Tibial nerve (tissue), 4 donors: ENCODE measurements at regions not wholly inside any gene's neighbourhood (a gene's known extent, or its start where the extent isn't known, plus 50 kb on each side); places are given as distances from the start of the nearest gene placed in this dataset.

Source experiments
- DNase-seq, 2 donors: peaks; one replicate each; pipeline ENCODE4 v3.0.0-alpha.2; 2019; ENCODE audit warnings: low spot score in 2 of 2
- H3K27ac ChIP-seq, 4 donors: fragments of 200-600 bp; sonication (generic) in 3 of 4; one replicate each; pipeline ENCODE4 v1.5.1; 2017 to 2019; ENCODE audit warnings: mild to moderate bottlenecking in 1 of 4
- H3K27me3 ChIP-seq, 2 donors: fragments of 200-600 bp; sonication (generic) in 1 of 2; one replicate each; pipeline versions ENCODE4 v1.5.1 to v1.6.0; 2017 to 2019
- H3K36me3 ChIP-seq, 3 donors: fragments of 200-600 bp; sonication (generic); one replicate each; pipeline ENCODE4 v1.5.1; 2018 to 2019
- H3K4me1 ChIP-seq, 4 donors: fragments of 200-600 bp; sonication (generic) in 3 of 4; one replicate each; pipeline ENCODE4 v1.5.1; 2017 to 2019
- H3K4me3 ChIP-seq, 4 donors: fragments of 200-600 bp; sonication (generic) in 3 of 4; one replicate each; pipeline ENCODE4 v1.5.1; 2017 to 2019; ENCODE audit warnings: mild to moderate bottlenecking in 1 of 4, moderate library complexity in 1 of 4
- H3K9me3 ChIP-seq, 4 donors: fragments of 200-600 bp; sonication (generic) in 3 of 4; one replicate each; pipeline ENCODE4 v1.5.1; 2017 to 2019
- CTCF ChIP-seq, 5 experiments: fragments of 200-600 bp in 3 of 5; fragments of 450-650 bp in 2 of 5; sonication (generic) in 3 of 5; IDR thresholded peaks; one replicate each; pipeline ENCODE4 v1.5.1; 2016 to 2019; ENCODE audit warnings: antibody characterized with exemption in 5 of 5, mild to moderate bottlenecking in 3 of 5, moderate library complexity in 2 of 5
- EP300 ChIP-seq, 2 donors: sonication (generic); formaldehyde crosslinking; IDR thresholded peaks; one replicate each; pipeline ENCODE4 v1.6.1; 2017; ENCODE audit warnings: antibody characterized with exemption in 2 of 2, mild to moderate bottlenecking in 1 of 2
- POLR2A ChIP-seq, 2 donors: fragments of 450-650 bp; IDR thresholded peaks; one replicate each; pipeline ENCODE4 v1.6.1; 2017; ENCODE audit warnings: antibody characterized with exemption in 2 of 2, mild to moderate bottlenecking in 2 of 2, moderate library complexity in 2 of 2
- WGBS, 2 donors: methylation state at CpG; one replicate each; pipeline ENCODE4 v1.1.5; 2018; 5-methylcytosine and 5-hydroxymethylcytosine counted together

GRCh38 chr15:37252530-37252929, 152.2 kb upstream of the MEIS2 start:
- WGBS, 2 donors = 85 to 87% methylated on average over 3 of the region's 3 CpGs
- no peaks in the 10 kb centered on the region for H3K36me3 ChIP-seq
- H3K27ac ChIP-seq = no peak overlapping the region
- DNase-seq = no peak
- H3K4me1 ChIP-seq = no peaks in the 10 kb centered on the region
- H3K27me3 ChIP-seq = no peaks in the 10 kb centered on the region
- no peaks in the 10 kb centered on the region for H3K9me3 ChIP-seq
- H3K4me3 ChIP-seq = no peak overlapping the region
- no peak for TF ChIP-seq POLR2A (IDR thresholded peaks at IDR 0.05)

- Histone ChIP-seq H3K36me3 (no peaks in the 10 kb centered on the region), H3K9me3 (no peaks in the 10 kb centered on the region), H3K27me3 (no peaks in the 10 kb centered on the region), H3K4me1 (no peaks in the 10 kb centered on the region), H3K27ac (no peak overlapping the region), H3K4me3 (no peak overlapping the region)
- DNase-seq = no peak
- TF ChIP-seq EP300 (IDR thresholded peaks at IDR 0.05) = no peak
- TF ChIP-seq CTCF (IDR thresholded peaks at IDR 0.05) = no peak
- no peak for TF ChIP-seq POLR2A (IDR thresholded peaks at IDR 0.05)
- WGBS, 2 donors = 51 to 64% methylated on average over 7 of the region's 7 CpGs
Measured at GRCh38 chr15:37253877-37254276, 153.5 kb upstream of the MEIS2 start.

- H3K9me3 ChIP-seq = no peaks in the 10 kb centered on the region
- H3K27me3 ChIP-seq = no peaks in the 10 kb centered on the region
- no peak overlapping the region for H3K27ac ChIP-seq
- H3K4me3 ChIP-seq = no peak overlapping the region
- H3K4me1 ChIP-seq = no peaks in the 10 kb centered on the region
- no peak for DNase-seq
- TF ChIP-seq POLR2A (IDR thresholded peaks at IDR 0.05) (no peak), EP300 (IDR thresholded peaks at IDR 0.05) (no peak), CTCF (IDR thresholded peaks at IDR 0.05) (no peak)
- H3K36me3 ChIP-seq = no peaks in the 10 kb centered on the region
Measured at GRCh38 chr15:37260255-37260654, 159.9 kb upstream of the MEIS2 start.

- DNase-seq = no peak
- Histone ChIP-seq H3K9me3 (no peaks in the 10 kb centered on the region), H3K27me3 (no peaks in the 10 kb centered on the region), H3K4me3 (no peak overlapping the region), H3K27ac (no peak overlapping the region), H3K36me3 (no peaks in the 10 kb centered on the region), H3K4me1 (no peaks in the 10 kb centered on the region)
- 92 to 93% methylated on average over 4 of the region's 4 CpGs for WGBS, 2 donors
- TF ChIP-seq CTCF (IDR thresholded peaks at IDR 0.05) (no peak), POLR2A (IDR thresholded peaks at IDR 0.05) (no peak), EP300 (IDR thresholded peaks at IDR 0.05) (no peak)
Measured at GRCh38 chr15:37261685-37262084, 161.3 kb upstream of the MEIS2 start.

GRCh38 chr15:37262922-37263608, 162.7 kb upstream of the MEIS2 start:
- no peaks in the 10 kb centered on the region for H3K36me3 ChIP-seq
- no peak overlapping the region for H3K27ac ChIP-seq
- H3K27me3 ChIP-seq = no peaks in the 10 kb centered on the region
- no peak overlapping the region for H3K4me3 ChIP-seq
- H3K4me1 ChIP-seq = no peaks in the 10 kb centered on the region
- TF ChIP-seq POLR2A (IDR thresholded peaks at IDR 0.05) (no peak), CTCF (IDR thresholded peaks at IDR 0.05) (no peak), EP300 (IDR thresholded peaks at IDR 0.05) (no peak)
- no peak for DNase-seq
- no peaks in the 10 kb centered on the region for H3K9me3 ChIP-seq
- 51 to 54% methylated on average over 3 of the region's 3 CpGs for WGBS, 2 donors
